Liver (tissue), 8 donors: ENCODE measurements at regions not wholly inside any gene's neighbourhood (a gene's known extent, or its start where the extent isn't known, plus 50 kb on each side); places are given as distances from the start of the nearest gene placed in this dataset.

Source experiments
- DNase-seq: peaks from one replicate; pipeline ENCODE4 v3.0.0-alpha.2; 2017; ENCODE audit warnings: low spot score
- H3K27ac ChIP-seq, 2 donors: one replicate each; pipeline ENCODE4 v1.7.0; 2013; ENCODE audit warnings: inconsistent platforms in 2 of 2, low read length in 2 of 2, control low read depth in 1 of 2, low read depth in 1 of 2, mild to moderate bottlenecking in 1 of 2
- H3K27me3 ChIP-seq, 4 donors: one replicate each; pipeline versions ENCODE4 v1.6.1 to v1.7.0; 2013; ENCODE audit warnings: low read length in 3 of 4, inconsistent platforms in 1 of 4, mild to moderate bottlenecking in 1 of 4, moderate library complexity in 1 of 4; ENCODE audit not compliant: control insufficient read depth in 4 of 4, insufficient read depth in 4 of 4
- H3K36me3 ChIP-seq, 4 donors: one replicate each; pipeline versions ENCODE4 v1.6.1 to v1.7.0; 2013; ENCODE audit warnings: low read length in 3 of 4, mild to moderate bottlenecking in 3 of 4, low read depth in 1 of 4, moderate library complexity in 1 of 4; ENCODE audit not compliant: control insufficient read depth in 4 of 4, insufficient read depth in 3 of 4
- H3K4me1 ChIP-seq, 4 donors: one replicate each; pipeline versions ENCODE4 v1.6.1 to v1.7.0; 2013; ENCODE audit warnings: low read length in 3 of 4, mild to moderate bottlenecking in 3 of 4, moderate library complexity in 1 of 4; ENCODE audit not compliant: control insufficient read depth in 4 of 4, insufficient read depth in 4 of 4
- H3K4me3 ChIP-seq, 3 donors: one replicate each; pipeline versions ENCODE4 v1.6.1 to v1.7.0; 2013; ENCODE audit warnings: low read length in 3 of 3, control low read depth in 1 of 3, low read depth in 1 of 3, mild to moderate bottlenecking in 1 of 3
- H3K9ac ChIP-seq, 2 donors: one replicate each; pipeline ENCODE4 v1.7.0; 2013; ENCODE audit warnings: low read length in 2 of 2, mild to moderate bottlenecking in 2 of 2, moderate library complexity in 2 of 2, control low read depth in 1 of 2, low read depth in 1 of 2
- H3K9me3 ChIP-seq, 4 donors: one replicate each; pipeline versions ENCODE4 v1.6.1 to v1.7.0; 2013; ENCODE audit warnings: low read length in 3 of 4; ENCODE audit not compliant: control insufficient read depth in 4 of 4
- ATF3 ChIP-seq: IDR thresholded peaks from 2 replicates; pipeline ENCODE4 v1.6.1; 2016; ENCODE audit warnings: antibody characterized with exemption
- CTCF ChIP-seq: fragments of 150-350 bp; IDR thresholded peaks from 2 replicates; pipeline ENCODE4 v1.5.1; 2017; ENCODE audit warnings: improper control_type of control experiment, low read depth, low read length; ENCODE audit not compliant: missing input control
- EGR1 ChIP-seq, 2 donors: IDR thresholded peaks; 2 replicates each; pipeline ENCODE4 v1.6.1; 2016 to 2018; ENCODE audit warnings: antibody characterized with exemption in 2 of 2, low read depth in 2 of 2
- FOXA1 ChIP-seq: IDR thresholded peaks from 2 replicates; pipeline ENCODE4 v1.6.1; 2016; ENCODE audit warnings: antibody characterized with exemption
- FOXA2 ChIP-seq: IDR thresholded peaks from 2 replicates; pipeline ENCODE4 v1.6.1; 2016; ENCODE audit warnings: antibody characterized with exemption
- GABPA ChIP-seq, 2 donors: IDR thresholded peaks in 1 of 2; conservative IDR thresholded peaks in 1 of 2; 2 replicates each; pipeline ENCODE4 v1.6.1; 2016; ENCODE audit warnings: antibody characterized with exemption in 2 of 2, mild to moderate bottlenecking in 1 of 2, moderate library complexity in 1 of 2
- HNF4A ChIP-seq, 2 donors: conservative IDR thresholded peaks; 2 replicates each; pipeline ENCODE4 v1.6.1; 2016; ENCODE audit warnings: antibody characterized with exemption in 2 of 2, mild to moderate bottlenecking in 2 of 2
- HNF4G ChIP-seq: IDR thresholded peaks from 2 replicates; pipeline ENCODE4 v1.6.1; 2016; ENCODE audit warnings: antibody characterized with exemption
- JUND ChIP-seq, 2 donors: IDR thresholded peaks; 2 replicates each; pipeline ENCODE4 v1.6.1; 2016; ENCODE audit warnings: antibody characterized with exemption in 2 of 2
- MAX ChIP-seq: IDR thresholded peaks from 2 replicates; pipeline ENCODE4 v1.6.1; 2016; ENCODE audit warnings: antibody characterized with exemption
- NR2F2 ChIP-seq: IDR thresholded peaks from 2 replicates; pipeline ENCODE4 v1.6.1; 2016; ENCODE audit warnings: antibody characterized with exemption
- RAD21 ChIP-seq, 2 donors: IDR thresholded peaks; 2 replicates each; pipeline ENCODE4 v1.6.1; 2016; ENCODE audit warnings: antibody characterized with exemption in 2 of 2, mild to moderate bottlenecking in 2 of 2
- REST ChIP-seq: IDR thresholded peaks from 2 replicates; pipeline ENCODE4 v1.6.1; 2016; ENCODE audit warnings: antibody characterized with exemption, mild to moderate bottlenecking
- RXRA ChIP-seq, 2 donors: IDR thresholded peaks; 2 replicates each; pipeline ENCODE4 v1.6.1; 2017 to 2018; ENCODE audit warnings: antibody characterized with exemption in 2 of 2, mild to moderate bottlenecking in 1 of 2
- SP1 ChIP-seq: IDR thresholded peaks from 2 replicates; pipeline ENCODE4 v1.6.1; 2018; ENCODE audit warnings: antibody characterized with exemption, mild to moderate bottlenecking
- TAF1 ChIP-seq: conservative IDR thresholded peaks from 2 replicates; pipeline ENCODE4 v1.6.1; 2016; ENCODE audit warnings: antibody characterized with exemption, mild to moderate bottlenecking
- YY1 ChIP-seq: IDR thresholded peaks from 2 replicates; pipeline ENCODE4 v1.6.1; 2016; ENCODE audit warnings: antibody characterized with exemption, mild to moderate bottlenecking
- ZBTB33 ChIP-seq: IDR thresholded peaks from 2 replicates; pipeline ENCODE4 v1.6.1; 2016; ENCODE audit warnings: antibody characterized with exemption
- WGBS: extraction: QIAGEN DNeasy Blood & Tissue Kit; methylation state at CpG from one replicate; pipeline ENCODE4 v1.1.7; 2013; 5-methylcytosine and 5-hydroxymethylcytosine counted together
- donor health status: healthy.
- donor health status: healthy.
- donor health status: healthy.
- donor health status: healthy.
- donor health status: healthy.

- Histone ChIP-seq H3K4me3 (no peak overlapping the region), H3K9ac (no peak overlapping the region), H3K4me1 (no peaks in the 10 kb centered on the region), H3K36me3 (no peaks in the 10 kb centered on the region), H3K27me3 (no peaks in the 10 kb centered on the region), H3K9me3 (no peaks in the 10 kb centered on the region), H3K27ac (no peak overlapping the region)
- TF ChIP-seq ATF3 (no peak), FOXA2 (no peak), TAF1 (no peak), YY1 (no peak), HNF4G (no peak), MAX (no peak), SP1 (no peak), HNF4A (conservative IDR thresholded peaks at IDR 0.05) (no peak), CTCF (no peak), EGR1 (IDR thresholded peaks at IDR 0.05; ENCODE audit: low read depth in 2 of 2) (no peak), RXRA (IDR thresholded peaks at IDR 0.05) (no peak), ZBTB33 (no peak), JUND (IDR thresholded peaks at IDR 0.05) (no peak)
- DNase-seq = no peak
Observed at GRCh38 chr1:185668013-185668412, 66.2 kb upstream of the HMCN1 start.

- 94% methylated on average over 2 of the region's 2 CpGs for WGBS
- H3K9me3 ChIP-seq = no peaks in the 10 kb centered on the region
- no peak overlapping the region for H3K4me3 ChIP-seq
- no peak overlapping the region for H3K27ac ChIP-seq
- no peaks in the 10 kb centered on the region for H3K36me3 ChIP-seq
- TF ChIP-seq ATF3 = no peak
- no peak for TF ChIP-seq GABPA (IDR thresholded peaks at IDR 0.05 in 1 of 2, conservative IDR thresholded peaks at IDR 0.05 in 1 of 2)
- TF ChIP-seq HNF4G = no peak
- no peak for TF ChIP-seq TAF1
- TF ChIP-seq CTCF = no peak
- TF ChIP-seq SP1 = no peak
- no peak for TF ChIP-seq JUND (IDR thresholded peaks at IDR 0.05)
- TF ChIP-seq ZBTB33 = no peak
- TF ChIP-seq NR2F2 = no peak
- TF ChIP-seq FOXA2 = no peak
- TF ChIP-seq REST = no peak
- TF ChIP-seq HNF4A (conservative IDR thresholded peaks at IDR 0.05) = no peak
- TF ChIP-seq RXRA (IDR thresholded peaks at IDR 0.05) = no peak
- TF ChIP-seq FOXA1 = no peak
- TF ChIP-seq YY1 = no peak
- no peak for TF ChIP-seq RAD21 (IDR thresholded peaks at IDR 0.05)
- no peaks in the 10 kb centered on the region for H3K4me1 ChIP-seq
- H3K9ac ChIP-seq = no peak overlapping the region
- H3K27me3 ChIP-seq = no peaks in the 10 kb centered on the region
- DNase-seq = no peak
Observed at GRCh38 chr1:185666582-185666981, 67.6 kb upstream of the HMCN1 start.
